ENCODE measurements at regions not wholly inside any gene's neighbourhood (a gene's known extent, or its start where the extent isn't known, plus 50 kb on each side); places are given as distances from the start of the nearest gene placed in this dataset.
"Not testable (repeated sequence)": the region's sequence is repeated elsewhere in the genome, so short reads cannot be mapped to it uniquely, and the experiment has no call there.

GRCh38 chr2:13480057-13480456 is 763.3 kb downstream of the TRIB2 start:
- no peak for DNase-seq

GRCh38 chr2:13481201-13481600 is 764.5 kb downstream of the TRIB2 start:
- DNase-seq = no peak

- no peak for DNase-seq
These were observed 768.5 kb downstream of the TRIB2 start for GRCh38 chr2:13485256-13485655.

GRCh38 chr2:13488965-13489364 is 772.2 kb downstream of the TRIB2 start:
- no peak for DNase-seq

GRCh38 chr2:13492262-13492661 is 775.5 kb downstream of the TRIB2 start:
- DNase-seq = no peak

GRCh38 chr2:13495051-13495450 is 778.3 kb downstream of the TRIB2 start:
- DNase-seq = no peak

- DNase-seq = no peak
These were observed 788.1 kb downstream of the TRIB2 start for GRCh38 chr2:13504808-13505207.

GRCh38 chr2:13508671-13509070 is 791.9 kb downstream of the TRIB2 start:
- DNase-seq = no peak

GRCh38 chr2:13515254-13515653 is 798.5 kb downstream of the TRIB2 start:
- DNase-seq = no peak

GRCh38 chr2:13522096-13522495 is 805.4 kb downstream of the TRIB2 start:
- no peak for DNase-seq

GRCh38 chr2:13522917-13523821 is 806.4 kb downstream of the TRIB2 start:
- no peak for DNase-seq

- no peak for DNase-seq
These were observed 807.8 kb downstream of the TRIB2 start for GRCh38 chr2:13524492-13524891.

- DNase-seq = not testable (repeated sequence)
These were observed 815.1 kb downstream of the TRIB2 start for GRCh38 chr2:13531735-13532410.

- DNase-seq = not testable (repeated sequence)
These were observed 816.2 kb downstream of the TRIB2 start for GRCh38 chr2:13532781-13533523.

- no peak for DNase-seq
These were observed 816.8 kb downstream of the TRIB2 start for GRCh38 chr2:13533524-13533922.

GRCh38 chr2:13536941-13537340 is 820.2 kb downstream of the TRIB2 start:
- DNase-seq = no peak

GRCh38 chr2:13537771-13538349 is 821.1 kb downstream of the TRIB2 start:
- DNase-seq = no peak

- DNase-seq = peak; percentile 92
These were observed 822.6 kb downstream of the TRIB2 start for GRCh38 chr2:13539296-13539695.

GRCh38 chr2:13542061-13542460 is 825.3 kb downstream of the TRIB2 start:
- no peak for DNase-seq

- peak; percentile 95 for DNase-seq
These were observed 825.9 kb downstream of the TRIB2 start for GRCh38 chr2:13542642-13543041.

GRCh38 chr2:13543550-13543949 is 826.8 kb downstream of the TRIB2 start:
- no peak for DNase-seq

- DNase-seq = no peak
These were observed 828.6 kb downstream of the TRIB2 start for GRCh38 chr2:13545320-13545719.

GRCh38 chr2:13546131-13546530 is 829.4 kb downstream of the TRIB2 start:
- no peak for DNase-seq
